ENCODE measurements at regions not wholly inside any gene's neighbourhood (a gene's known extent, or its start where the extent isn't known, plus 50 kb on each side); places are given as distances from the start of the nearest gene placed in this dataset.

DNA sequence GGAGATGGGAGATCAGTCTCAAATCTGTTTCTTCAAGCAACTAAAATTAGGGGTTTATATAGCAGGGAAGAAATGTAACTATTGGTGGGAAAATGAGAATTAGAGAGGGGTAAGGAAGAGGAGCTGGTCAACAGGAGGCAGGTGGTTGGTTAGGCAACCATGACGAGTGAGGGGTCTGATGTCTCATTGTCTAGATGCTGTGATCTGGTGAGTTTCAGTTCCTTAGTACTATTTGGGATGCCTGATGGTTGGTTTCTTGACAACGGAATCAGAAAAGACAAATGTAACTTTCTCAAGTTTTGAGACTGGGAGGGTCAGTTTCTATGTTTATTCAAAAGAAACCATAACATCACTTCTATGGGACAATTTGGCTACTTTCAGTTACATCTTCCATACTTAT lies 415.3 kb upstream of the C16orf82 start:
- DNase-seq (ENCODE audit: low read depth), result no peak

DNA sequence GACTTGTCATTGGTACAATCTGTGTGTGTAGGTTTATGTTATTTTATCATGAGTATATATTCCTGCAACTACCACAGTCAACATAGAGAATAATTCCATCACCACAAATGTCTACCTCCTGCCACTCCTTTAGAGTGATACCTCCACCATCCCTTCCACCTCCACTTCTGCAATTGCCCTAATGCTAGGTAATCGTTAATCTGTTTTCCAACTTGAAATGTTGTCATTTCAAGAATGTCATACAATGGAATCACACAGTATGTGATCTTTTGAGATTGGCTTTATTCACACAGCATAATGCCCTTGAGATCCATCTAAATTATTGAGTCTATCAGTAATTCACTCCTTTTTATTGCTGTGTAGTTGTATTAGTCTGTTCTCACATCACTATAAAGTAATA lies 414.8 kb upstream of the C16orf82 start:
- no peak for DNase-seq (ENCODE audit: low read depth)

DNA sequence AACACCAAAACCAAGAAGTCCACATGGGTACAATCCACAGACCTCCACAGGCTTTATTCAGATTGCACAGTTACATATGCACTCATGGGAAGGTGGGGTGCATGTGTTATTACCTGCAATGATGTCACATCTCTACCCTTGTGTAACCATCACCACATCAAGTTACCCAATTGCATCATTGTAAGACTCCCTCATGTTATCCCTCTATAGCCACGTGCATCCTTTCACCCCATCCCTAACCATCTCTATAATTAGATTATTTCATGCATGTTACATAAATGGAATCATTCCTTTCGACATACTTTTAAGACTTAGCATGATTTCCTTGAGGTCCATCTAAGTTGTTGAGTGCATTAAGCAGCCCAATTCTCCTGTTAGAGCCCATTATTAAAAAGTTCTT lies 408.2 kb upstream of the C16orf82 start:
- DNase-seq (ENCODE audit: low read depth), result no peak

DNA sequence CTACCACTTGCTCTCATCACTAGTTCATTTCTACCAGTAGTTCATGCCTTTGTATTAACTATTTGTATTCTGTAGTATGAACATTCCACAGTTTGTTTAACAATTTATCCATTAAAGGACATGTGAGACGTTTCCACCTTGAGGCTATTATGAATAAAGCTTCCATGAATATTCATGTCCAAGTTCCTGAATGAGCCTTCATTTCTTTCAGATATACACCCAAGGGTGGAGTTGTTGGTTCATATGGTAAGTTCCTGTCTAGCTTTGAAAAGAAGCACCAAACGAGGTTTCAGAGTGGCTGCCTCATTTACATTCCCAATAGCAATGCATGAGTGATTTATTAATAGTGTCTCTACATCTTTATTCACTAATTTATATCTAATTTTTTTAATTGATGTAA lies 407.8 kb upstream of the C16orf82 start:
- no peak for DNase-seq (ENCODE audit: low read depth)

DNA sequence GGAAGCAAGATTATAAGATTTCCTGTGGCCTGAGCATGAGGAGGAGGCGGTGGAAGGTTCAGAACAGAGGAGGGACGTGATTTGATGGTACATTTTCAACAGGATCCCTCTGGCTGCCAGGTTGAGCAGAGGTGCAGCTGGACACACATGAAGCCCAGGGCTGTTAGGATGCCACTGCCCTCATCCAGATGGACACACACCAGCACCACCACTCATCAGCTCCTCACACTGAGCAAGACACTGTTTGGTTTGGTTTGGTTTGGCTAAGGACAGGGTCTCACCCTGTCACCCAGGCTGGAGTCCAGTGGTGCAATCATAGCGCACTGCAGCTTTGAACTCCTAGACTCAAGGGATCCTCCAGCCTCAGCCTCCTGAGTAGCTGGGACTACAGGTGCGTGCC lies 402.6 kb upstream of the C16orf82 start:
- DNase-seq (ENCODE audit: low read depth), result no peak

DNA sequence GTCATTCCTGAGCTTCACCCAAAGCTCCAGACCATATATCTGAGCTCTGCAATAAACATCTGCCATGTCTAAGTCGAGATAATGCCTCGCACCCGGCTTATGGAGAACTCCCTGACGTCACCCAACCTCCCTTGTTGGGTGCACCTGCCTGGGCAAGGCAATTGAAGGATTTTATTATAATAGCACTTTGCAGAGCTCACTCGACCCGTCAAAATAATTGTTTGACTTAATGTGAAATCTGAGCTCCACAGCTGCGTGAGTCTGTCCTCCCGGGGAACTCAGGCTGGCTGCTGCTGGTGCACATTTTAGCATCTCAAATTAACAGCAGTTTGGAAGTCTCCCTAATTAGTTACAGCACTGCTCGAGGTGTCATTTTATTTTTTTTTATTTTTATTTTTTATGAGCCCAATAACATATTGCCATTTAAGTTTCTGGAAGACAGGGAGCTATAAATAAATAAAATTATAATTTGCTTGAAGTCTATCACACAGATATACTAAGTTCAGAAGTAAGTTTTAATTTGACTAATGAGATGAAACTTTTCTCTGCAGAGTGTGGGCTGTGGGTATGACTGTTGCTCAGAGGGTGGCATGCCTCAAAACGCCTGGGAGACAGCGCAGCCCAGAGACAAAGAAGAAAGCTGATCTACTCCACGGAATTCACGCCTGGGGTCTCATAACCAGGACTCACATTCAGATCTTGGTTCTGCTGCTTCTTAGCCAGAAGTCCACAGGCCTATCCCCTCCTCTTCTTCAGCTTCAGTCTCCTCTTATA lies 401.4 kb upstream of the C16orf82 start:
- no peak for DNase-seq (ENCODE audit: low read depth)

DNA sequence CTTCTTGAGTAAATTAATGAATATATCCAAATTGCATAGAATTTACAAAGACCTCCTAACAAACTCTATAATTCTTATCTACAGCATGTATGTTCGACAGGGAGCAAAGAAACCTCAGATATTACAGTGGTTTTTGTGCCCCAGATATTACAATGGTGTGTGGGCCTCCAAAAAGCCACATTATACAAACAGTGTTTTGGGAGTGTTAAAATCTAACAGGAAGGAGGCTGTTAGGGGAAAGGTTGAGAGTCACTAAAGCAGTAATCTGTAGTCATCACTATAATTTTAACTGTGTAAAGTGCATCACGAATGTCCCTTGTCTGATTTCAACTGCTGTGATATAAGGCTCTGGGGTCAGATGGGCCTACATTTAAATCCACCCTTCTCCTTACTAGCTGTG lies 400.2 kb upstream of the C16orf82 start:
- DNase-seq (ENCODE audit: low read depth), result no peak

DNA sequence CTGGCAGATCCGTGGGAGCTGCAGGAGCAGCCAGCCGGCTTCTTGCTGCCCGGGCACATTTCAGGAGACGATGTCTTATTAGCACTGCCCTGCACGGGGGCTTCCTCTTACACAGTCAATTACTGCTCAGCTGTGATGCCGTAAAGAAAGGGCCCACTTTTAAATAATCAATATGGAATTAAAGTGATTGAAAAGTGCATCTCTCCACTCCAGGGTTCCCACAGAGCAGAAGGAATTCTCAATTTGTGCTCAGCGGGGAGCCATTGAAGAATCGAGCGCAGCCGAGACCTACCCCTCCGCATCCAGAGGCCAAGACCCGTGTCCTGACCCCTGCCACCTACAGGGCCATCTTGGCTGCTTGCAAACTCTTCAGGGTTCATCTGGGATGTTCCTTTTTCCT lies 399.4 kb upstream of the C16orf82 start:
- no peak for DNase-seq (ENCODE audit: low read depth)

DNA sequence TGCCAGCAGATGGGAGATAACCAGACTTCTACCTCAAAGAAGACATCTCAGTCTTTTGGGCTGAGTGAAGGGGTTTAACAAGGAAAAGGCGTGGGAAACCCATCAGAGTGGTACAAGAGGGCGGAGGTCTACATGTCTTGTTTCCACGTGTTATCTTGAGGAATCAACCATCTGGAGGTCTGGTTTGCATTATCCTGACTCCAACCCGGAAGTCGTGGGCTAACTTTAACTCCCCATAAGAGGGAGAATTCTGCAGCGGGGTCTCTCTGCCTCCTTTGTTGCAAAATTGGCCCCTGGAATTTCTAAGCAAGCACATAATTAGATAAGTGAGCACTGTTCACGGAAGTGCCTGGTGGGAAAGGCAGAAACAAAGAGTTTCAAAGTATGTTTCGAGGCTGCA lies 398.7 kb upstream of the C16orf82 start:
- DNase-seq (ENCODE audit: low read depth), result no peak

DNA sequence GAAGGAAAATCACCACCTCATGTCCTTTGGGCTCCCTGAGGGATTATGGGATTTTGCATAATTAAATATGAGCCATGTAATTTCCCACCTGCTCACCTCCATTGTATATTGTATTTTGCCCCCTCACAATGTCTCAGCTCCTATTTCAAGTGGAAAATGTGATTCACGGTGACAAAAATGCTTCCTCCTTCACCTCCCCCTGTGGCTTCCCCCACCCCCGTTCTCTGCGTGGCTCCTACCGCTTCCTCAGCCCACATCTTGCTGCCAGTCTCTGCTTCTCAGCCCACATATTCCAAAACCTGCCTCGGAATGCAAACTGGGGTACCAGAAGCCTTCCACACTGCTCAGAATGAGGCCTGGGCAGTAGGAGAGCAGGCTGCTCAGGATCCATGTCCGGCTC lies 394.5 kb upstream of the C16orf82 start:
- DNase-seq (ENCODE audit: low read depth), result no peak

DNA sequence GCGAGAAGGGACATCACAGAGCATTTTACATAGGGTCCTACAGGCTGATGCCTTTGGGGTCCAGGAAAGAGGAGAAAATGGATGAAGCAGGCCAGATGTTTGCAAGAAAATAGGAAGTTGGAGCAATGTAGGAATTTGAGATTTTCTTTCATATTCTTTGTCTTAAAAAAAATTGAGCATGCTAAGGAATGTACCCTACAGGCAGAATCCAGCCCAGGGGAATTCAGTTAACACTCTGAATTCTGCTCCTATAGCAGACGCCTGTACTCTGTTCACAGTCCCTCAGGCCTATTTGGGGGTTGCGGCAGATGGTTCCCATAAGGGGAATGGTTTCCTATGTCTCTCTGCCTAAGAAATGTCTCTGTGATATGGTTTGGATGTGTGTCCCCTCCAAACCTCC lies 393.7 kb upstream of the C16orf82 start:
- no peak for DNase-seq (ENCODE audit: low read depth)

DNA sequence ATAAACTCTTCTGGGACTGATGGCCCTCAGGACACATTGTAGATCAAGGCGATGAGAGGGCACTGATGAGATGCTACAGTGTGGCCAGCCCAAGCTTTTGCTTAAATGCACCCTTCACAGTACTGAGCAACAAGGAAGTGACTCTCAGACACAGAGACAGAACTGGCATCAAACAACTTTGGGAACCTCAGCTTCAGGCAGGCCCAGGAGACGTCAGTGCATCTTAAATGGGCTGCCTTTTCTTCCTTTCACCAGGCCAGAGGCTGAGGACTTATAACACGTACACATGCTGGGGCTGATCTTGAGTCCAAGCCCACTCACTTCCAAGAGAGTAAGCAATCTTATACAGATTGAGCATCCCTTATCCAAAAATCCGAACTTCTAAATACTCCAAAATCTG lies 386.1 kb upstream of the C16orf82 start:
- no peak for DNase-seq (ENCODE audit: low read depth)

DNA sequence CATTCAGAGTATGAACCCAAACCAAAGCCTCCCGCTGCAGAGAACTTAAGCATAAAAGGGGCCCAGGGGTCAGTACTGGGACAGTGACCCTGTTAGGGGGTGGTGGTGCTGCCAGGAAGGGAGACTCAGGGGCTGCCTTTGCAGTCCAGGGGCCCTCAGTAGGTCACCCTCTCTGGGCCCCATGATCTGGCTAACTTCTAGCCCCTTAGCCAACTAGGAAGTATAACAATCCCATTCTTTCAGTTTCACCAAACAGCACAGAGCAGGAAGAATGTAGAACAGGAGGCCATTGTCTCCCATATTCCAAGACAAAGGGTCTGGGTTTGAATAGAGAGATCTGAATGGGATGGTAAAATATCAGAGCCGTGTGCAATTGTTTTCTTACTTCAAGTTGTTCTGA lies 378.6 kb upstream of the C16orf82 start:
- no peak for DNase-seq (ENCODE audit: low read depth)

DNA sequence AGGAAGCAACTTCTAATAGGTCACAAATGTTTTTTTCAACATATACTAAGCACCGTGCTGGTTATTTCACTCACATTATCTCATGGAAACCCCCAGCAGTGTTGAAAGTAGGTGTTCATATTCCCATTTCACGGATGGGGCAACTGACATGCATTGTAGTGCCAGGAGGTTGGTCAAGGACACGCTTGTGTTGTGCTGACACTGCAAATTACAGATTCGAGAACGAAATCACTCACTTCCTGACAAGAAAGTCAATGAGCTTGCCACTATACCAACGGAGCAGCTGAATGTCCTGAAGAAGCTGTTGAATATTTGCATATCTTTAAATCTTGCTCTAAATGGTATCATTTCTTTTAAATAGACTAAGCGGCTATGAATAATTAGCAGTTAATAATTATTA lies 378.0 kb upstream of the C16orf82 start:
- DNase-seq (ENCODE audit: low read depth), result no peak

DNA sequence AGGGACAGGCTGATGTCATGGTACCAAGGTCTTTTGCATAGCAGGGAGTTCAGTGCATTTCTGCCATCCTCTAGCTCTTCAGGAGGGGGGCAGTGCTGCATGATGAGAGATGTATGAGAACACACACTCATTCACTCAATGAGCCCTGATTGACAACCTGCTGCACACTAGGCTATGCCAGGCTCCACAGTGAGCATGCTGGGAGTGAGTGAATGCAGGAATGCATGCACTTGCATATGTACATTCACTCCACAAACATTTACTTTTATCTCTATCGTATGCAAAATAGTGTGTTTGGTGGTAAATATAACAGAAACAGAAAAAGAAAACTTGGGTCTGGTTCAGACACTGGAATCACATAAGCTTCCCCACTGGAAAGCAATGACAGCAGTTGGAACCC lies 374.1 kb upstream of the C16orf82 start:
- DNase-seq (ENCODE audit: low read depth), result no peak

DNA sequence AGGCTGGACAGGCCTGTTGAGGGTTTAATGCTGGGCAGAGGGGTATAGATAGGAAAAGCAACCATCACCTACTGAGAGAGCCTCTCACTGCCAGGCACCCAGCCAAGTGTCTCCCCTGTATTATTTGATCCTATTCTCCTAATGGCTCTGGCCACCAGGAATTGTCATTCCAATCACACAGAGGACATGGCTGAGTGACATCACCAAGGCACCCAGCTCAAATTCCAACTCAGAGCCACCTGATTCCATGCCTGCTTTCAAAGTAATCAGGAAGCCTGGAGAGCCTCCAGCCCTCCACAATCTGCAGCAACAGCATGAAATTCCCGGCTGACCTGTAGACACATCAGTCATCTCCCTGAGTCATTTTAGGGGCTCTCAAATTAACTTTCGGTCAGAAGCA lies 368.9 kb upstream of the C16orf82 start:
- DNase-seq (ENCODE audit: low read depth), result no peak

DNA sequence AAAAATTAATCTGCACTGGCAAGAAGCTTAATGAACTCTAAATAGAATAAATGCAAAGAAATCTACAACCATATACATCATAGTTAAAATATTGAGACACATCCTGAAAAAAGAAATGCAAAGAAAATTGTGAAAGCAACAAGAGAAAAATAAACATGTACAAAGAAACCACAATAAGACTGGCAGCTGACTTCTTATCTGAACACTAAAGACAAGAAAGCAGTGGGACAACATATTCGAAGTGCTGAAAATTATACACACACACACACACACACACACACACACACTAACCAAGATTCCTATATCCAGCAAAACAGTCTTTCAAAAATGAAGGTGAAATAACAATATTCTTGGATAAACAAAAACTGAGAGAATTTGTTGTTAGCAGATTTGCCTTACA lies 366.5 kb upstream of the C16orf82 start:
- no peak for DNase-seq (ENCODE audit: low read depth)

DNA sequence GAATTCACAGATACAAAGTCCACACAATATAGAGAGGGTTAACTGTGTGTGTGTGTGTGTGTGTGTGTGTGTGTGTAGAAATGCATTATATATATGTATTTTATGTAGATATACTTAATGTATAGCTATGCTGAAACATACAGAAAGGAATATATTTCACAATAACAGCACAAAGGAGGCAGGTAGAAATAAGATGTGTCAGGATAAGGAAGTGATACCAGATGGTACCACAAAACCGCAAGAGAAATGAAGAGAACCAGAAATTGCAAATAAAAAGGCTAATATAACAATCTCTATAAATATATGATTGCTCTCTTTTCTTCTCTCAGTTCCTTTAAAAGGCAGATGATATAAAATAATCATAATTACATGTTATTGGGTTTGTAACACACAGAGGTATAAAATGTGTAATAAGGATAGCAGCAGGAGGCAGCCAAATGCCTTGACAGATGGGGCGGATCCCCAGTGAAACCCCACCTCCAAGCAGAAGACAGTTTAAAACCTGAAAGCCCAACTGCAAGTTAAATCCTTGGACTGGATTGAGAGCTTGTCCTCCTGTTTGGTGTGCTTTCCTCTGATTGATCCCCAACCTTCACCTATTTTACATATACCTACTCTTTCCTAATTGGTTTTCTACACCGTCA lies 365.4 kb upstream of the C16orf82 start:
- no peak for DNase-seq (ENCODE audit: low read depth)

DNA sequence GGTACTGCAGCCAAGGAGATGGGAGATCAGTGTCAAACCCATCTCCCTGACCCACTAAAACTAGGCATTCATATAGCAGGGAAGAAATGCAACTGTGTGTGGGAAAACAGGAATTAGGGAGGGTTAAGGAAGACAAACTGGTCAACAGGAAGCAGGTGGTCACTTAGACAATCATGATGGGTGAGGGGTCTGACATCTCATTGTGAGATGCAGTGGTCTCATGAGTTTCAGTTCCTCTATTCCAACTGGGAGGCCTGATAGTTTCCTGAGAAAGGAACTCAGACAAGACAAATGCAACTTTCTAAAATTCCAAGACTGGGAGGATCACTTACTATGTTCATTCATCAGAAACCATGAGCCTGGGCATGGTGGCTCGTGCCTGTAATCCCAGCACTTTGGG lies 361.4 kb upstream of the C16orf82 start:
- no peak for DNase-seq (ENCODE audit: low read depth)

DNA sequence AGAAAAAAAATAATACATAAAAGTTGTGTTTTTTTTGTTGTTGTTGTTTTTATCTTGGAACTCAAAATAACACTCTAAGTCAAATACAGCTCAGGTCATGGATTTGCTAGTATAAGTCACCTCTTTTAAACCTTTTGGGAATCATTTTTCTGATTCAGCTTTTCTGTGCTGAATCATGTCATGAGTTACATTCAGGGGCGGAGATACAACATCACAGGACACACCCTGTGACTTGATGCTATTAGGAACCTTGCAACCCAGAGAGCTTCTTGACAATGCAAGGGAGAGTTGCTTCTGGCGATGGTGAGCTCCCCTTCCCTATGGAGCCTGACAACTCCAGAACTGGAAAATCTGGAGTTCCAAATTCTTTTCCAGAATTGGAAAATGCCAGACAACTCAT lies 358.3 kb upstream of the C16orf82 start:
- no peak for DNase-seq (ENCODE audit: low read depth)

DNA sequence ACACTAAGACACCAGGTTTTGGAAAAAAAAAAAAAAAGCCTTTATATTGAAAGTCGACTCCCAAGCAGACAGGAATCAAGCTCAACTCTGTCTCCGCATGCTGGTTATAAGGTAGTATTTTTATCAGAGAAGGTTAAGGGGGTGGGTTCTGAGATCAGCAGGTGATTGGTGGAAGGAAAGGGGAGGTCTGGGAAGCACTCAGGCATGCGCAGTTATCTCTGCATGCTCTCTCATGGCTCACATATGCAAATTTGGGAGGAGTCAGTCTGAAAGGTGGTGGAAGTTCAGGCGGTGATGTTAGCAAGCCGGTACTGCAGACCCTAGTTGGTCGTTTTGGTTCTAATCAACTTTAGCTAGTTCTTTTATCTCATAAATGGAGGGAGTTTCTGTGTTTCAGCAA lies 357.6 kb upstream of the C16orf82 start:
- DNase-seq (ENCODE audit: low read depth), result no peak

DNA sequence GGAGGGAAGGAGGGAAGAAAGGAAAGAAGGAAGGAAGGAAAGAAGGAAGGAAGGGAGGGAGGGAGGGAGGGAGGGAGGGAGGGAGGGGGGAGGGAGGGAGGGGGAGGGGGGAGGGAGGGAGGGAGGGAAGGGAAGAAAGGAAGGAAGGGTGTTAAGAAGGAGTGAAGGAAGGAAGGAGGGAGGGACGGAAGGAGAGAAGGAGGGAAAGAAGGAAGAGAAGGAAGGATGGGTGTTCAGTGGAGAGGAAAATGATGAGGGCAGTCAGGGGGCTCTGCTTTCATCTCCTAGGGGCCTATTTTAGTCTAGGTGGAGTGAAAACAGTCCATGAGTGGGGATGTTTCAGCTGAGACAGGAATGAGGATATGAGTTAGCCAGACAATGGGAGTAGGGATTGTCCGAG lies 357.0 kb upstream of the C16orf82 start:
- no peak for DNase-seq (ENCODE audit: low read depth)

DNA sequence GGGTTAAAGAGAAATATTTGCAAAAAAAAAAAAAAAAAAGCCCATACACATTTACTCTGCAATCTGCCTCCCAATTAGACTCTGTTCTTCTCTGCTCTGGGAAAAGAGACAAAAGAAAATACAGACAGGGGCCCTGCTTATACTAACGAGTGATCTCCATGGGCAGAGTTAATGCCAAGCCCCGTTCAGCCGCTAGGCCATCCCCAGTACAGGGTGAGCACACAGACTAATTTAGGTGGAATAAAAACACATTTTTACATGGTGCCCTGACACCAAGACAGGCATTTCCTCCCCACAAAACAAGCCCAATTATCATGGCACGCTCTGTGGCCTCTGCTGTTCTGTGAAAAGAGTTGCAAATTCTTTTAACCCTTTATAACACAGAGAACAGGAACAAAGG lies 356.3 kb upstream of the C16orf82 start:
- DNase-seq (ENCODE audit: low read depth), result no peak

DNA sequence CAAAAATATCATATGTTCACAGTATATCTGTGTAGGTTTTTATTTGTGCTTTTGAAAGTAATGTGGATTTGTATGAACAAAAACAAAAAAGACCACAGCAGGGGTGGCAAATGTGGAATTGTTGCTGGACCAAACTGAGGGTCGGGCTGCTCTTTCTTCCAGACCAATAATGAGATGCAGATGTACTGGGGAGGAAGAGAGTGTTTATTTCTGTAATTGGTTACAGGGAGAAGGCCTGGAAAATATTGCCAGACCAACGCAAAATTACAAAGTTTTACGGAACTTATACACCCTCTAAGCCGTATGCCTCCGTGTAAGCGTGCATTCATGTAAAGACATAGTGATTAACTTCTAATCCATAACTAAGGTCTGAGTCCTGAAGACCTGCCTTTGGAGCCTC lies 353.9 kb upstream of the C16orf82 start:
- no peak for DNase-seq (ENCODE audit: low read depth)
